ENCODE measurements at regions not wholly inside any gene's neighbourhood (a gene's known extent, or its start where the extent isn't known, plus 50 kb on each side); places are given as distances from the start of the nearest gene placed in this dataset.

- ChIA-PET POLR2A (no interaction called here), CTCF (no interaction called here)
- TF ChIP-seq NFYB (CRISPR knock-in tag; conservative IDR thresholded peaks at IDR 0.05; ENCODE audit: low read depth) (no peak), ESRRA (CRISPR knock-in tag; IDR thresholded peaks at IDR 0.05; ENCODE audit: borderline replicate concordance) (no peak), ZNF317 (CRISPR knock-in tag; IDR thresholded peaks at IDR 0.05; ENCODE audit: borderline replicate concordance, low read depth) (no peak), NFATC4 (CRISPR knock-in tag; IDR thresholded peaks at IDR 0.05) (no peak), ZNF396 (CRISPR knock-in tag; IDR thresholded peaks at IDR 0.05; ENCODE audit: borderline replicate concordance) (no peak), E2F1 (CRISPR knock-in tag; IDR thresholded peaks at IDR 0.05) (no peak), EMX1 (CRISPR knock-in tag; IDR thresholded peaks at IDR 0.05) (no peak), ZBTB43 (CRISPR knock-in tag; IDR thresholded peaks at IDR 0.05) (no peak), MAX (CRISPR knock-in tag; IDR thresholded peaks at IDR 0.05) (no peak), NR3C1 (CRISPR knock-in tag; conservative IDR thresholded peaks at IDR 0.05; ENCODE audit: low read depth) (no peak), STAT6 (CRISPR knock-in tag; conservative IDR thresholded peaks at IDR 0.05; ENCODE audit: low read depth) (no peak)
- Mint-ChIP-seq H3K36me3 (no peaks in the 10 kb centered on the region), H3K4me1 (0 out of 2 replicates have a peak, but pooled peaks cover 5% of the 10 kb centered on the region), H3K4me3 (no peak overlapping the region), H3K27ac (no peak overlapping the region), H3K27me3 (ENCODE audit: low read depth) (no peaks in the 10 kb centered on the region), H3K9me3 (peaks cover 7% of the 10 kb centered on the region)
- ATAC-seq (no peak), DNase-seq (ENCODE audit: low spot score) (no peak)
Measured at GRCh38 chr9:118554987-118555386, 814.2 kb downstream of the BRINP1 start.

GRCh38 chr9:118558026-118558425 is 811.2 kb downstream of the BRINP1 start:
- Mint-ChIP-seq H3K4me3 (no peak overlapping the region), H3K9me3 (peaks cover 7% of the 10 kb centered on the region), H3K27me3 (ENCODE audit: low read depth) (no peaks in the 10 kb centered on the region), H3K27ac (no peak overlapping the region), H3K4me1 (no peaks in the 10 kb centered on the region), H3K36me3 (no peaks in the 10 kb centered on the region)
- POLR2A ChIA-PET = no interaction called here
- ATAC-seq (no peak), DNase-seq (ENCODE audit: low spot score) (no peak)
- TF ChIP-seq FOXK1 (CRISPR knock-in tag; IDR thresholded peaks at IDR 0.05) (no peak), PRRX2 (CRISPR knock-in tag; IDR thresholded peaks at IDR 0.05) (no peak), ZNF396 (CRISPR knock-in tag; IDR thresholded peaks at IDR 0.05; ENCODE audit: borderline replicate concordance) (no peak), ZNF263 (CRISPR knock-in tag; IDR thresholded peaks at IDR 0.05; ENCODE audit: low read depth) (no peak), ZBTB43 (CRISPR knock-in tag; IDR thresholded peaks at IDR 0.05) (no peak)
- CTCF ChIA-PET = no interaction called here

GRCh38 chr9:118558891-118559290 is 810.3 kb downstream of the BRINP1 start:
- Mint-ChIP-seq H3K4me1 (no peaks in the 10 kb centered on the region), H3K27ac (no peak overlapping the region), H3K27me3 (ENCODE audit: low read depth) (no peaks in the 10 kb centered on the region), H3K4me3 (no peak overlapping the region), H3K36me3 (no peaks in the 10 kb centered on the region), H3K9me3 (peaks cover 7% of the 10 kb centered on the region)
- ChIA-PET CTCF (no interaction called here), POLR2A (no interaction called here)
- DNase-seq (ENCODE audit: low spot score) (no peak), ATAC-seq (no peak)
- TF ChIP-seq HMGA2 (CRISPR knock-in tag; IDR thresholded peaks at IDR 0.05) = no peak
- no peak for TF ChIP-seq ZMAT4 (CRISPR knock-in tag; IDR thresholded peaks at IDR 0.05)
- TF ChIP-seq NR1H2 (CRISPR knock-in tag; IDR thresholded peaks at IDR 0.05) = no peak
- no peak for TF ChIP-seq TP53 (CRISPR knock-in tag; IDR thresholded peaks at IDR 0.05)
- no peak for TF ChIP-seq ATF6 (CRISPR knock-in tag; IDR thresholded peaks at IDR 0.05)
- TF ChIP-seq ATF2 (CRISPR knock-in tag; IDR thresholded peaks at IDR 0.05; ENCODE audit: borderline replicate concordance, low read depth) = no peak
- no peak for TF ChIP-seq MAX (CRISPR knock-in tag; IDR thresholded peaks at IDR 0.05)

All from WTC11 (cell line).